ENCODE measurements at regions not wholly inside any gene's neighbourhood (a gene's known extent, or its start where the extent isn't known, plus 50 kb on each side); places are given as distances from the start of the nearest gene placed in this dataset.
"Not testable (repeated sequence)": the region's sequence is repeated elsewhere in the genome, so short reads cannot be mapped to it uniquely, and the experiment has no call there.

DNA sequence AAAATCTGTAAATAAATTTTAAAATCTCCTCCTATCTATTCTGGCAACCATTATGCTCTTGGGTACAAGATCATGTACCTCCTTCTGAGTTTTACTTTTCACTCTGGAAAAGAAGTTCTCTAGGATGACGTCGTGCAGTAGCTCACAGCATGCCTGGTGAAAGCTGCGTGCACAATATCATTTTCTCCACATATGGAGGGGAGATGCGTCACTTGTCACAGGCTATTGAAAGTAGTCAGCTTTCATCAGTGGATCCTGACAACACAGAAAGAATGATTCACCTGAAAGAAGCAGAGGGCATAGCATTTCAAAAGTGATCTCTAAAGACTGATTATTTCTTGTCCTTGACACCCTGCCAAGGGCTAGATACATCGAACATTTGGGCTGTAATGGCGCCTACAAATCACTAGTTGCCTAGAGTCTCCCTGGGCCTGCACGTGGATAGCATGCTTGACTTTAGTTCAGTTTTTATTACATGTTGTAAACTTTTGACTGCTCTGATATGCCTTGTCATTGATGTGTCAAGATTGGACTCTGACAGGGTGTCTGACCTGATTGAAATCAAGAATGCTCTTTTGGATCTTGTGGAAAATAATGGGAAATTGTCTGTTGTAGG is 1365.6 kb downstream of the OLFM4 start:
- DNase-seq (ENCODE audit: low read depth in 2 of 2) = no peak

DNA sequence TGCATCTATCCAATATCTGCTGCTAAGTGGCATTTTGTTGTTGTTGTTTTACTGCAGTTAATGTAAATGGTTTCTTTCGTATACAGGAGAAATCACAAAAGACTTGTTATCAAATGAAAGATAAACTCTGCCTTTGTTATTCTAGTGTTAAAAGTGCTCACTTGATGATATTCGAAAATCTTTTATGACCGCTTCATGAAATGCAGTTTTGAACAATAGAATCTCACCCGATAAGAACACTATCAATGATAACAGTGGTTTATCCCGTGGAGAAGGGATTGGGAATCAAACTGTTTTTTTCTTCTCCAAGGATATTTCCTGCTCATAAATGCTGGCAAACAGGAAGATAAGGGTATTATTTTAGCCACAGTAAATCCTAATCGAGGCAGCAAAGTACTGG is 1366.3 kb downstream of the OLFM4 start:
- no peak for DNase-seq (ENCODE audit: low read depth in 2 of 2)

DNA sequence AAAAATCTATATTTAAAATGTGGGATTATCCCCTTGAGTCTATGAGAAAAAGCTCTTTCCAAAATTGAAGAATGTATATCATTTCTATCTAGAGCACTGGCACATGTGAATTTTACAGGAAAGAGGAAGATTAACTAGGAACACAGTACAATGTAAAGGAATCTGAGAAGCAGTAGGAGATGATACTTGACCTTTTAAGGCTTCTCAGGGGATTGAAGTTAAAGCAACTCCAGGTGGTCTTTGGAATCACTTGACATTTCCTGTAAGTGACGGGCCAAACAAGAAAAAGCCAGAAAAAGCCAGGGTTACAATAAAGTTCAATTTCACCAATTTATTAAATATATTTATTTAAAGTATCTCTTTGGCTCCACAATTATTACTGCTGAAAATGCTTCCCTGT is 1373.9 kb downstream of the OLFM4 start:
- no peak for DNase-seq (ENCODE audit: low read depth in 2 of 2)

DNA sequence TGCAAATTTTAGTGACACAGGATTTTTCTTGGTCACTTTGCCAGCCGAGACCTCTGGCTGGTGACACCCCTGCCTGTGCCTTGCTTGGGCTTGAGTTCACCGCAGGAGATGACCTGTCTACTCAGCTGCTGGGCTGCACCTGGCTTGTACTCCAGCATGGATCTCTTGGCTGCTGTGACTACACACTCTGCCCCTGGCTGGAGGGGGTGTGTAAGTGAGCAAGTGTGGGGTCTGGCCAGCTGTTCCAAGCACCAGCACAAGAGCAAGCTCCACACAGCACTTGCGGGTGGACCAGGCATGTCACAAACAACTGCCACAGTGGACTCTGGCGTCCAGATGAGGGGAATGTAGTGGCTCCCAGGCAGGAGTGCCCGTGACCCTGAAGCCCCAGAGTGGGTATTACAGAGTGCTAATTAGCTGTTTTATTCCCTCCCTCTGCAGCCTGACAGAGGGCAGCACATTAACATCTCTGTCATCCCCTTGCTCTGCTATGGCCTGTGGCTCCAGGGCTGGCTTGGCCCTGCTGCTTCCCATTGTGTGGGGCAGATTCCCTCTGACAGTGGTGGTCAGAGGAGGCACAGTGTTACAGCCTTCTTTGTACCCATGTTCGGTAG is 1387.2 kb downstream of the OLFM4 start:
- DNase-seq (ENCODE audit: low read depth in 2 of 2) = no peak

DNA sequence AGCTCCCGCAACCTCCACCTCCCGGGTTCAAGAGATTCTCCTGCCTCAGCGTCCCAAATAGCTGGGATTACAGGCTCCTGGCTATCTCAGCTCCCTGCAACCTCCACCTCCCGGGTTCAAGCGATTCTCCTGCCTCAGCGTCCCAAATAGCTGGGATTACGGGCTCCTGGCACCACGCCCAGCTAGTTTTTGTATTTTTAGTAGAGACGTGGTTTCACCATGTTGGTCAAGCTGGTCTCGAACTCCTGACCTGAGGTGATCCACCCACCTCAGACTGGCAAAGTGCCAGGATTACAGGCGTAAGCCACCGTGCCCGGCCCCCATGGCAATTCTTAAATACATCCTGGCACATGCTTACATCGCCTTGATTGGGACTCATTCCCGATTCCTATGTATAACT is 1394.3 kb downstream of the OLFM4 start:
- not testable (repeated sequence) for DNase-seq (ENCODE audit: low read depth in 2 of 2)

DNA sequence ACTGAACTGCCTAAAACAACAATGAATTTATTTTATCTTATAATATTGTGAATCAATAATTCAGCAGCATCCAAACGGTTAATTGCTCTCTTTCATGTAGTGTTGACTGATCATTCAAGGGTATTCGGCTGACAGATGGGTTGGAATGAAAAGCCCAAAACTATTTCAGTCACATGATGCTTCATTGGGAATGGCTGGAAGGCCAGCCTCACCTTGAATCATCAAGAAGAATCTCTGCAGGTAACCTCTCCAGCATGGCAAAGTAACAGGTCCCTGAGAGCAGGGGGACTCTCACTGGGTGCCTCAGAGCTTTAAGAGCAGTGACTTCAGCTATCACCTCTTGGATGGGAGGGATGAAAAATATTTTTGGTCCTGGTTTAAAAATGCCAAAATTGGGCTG is 1395.7 kb downstream of the OLFM4 start:
- DNase-seq (ENCODE audit: low read depth in 2 of 2) = no peak

DNA sequence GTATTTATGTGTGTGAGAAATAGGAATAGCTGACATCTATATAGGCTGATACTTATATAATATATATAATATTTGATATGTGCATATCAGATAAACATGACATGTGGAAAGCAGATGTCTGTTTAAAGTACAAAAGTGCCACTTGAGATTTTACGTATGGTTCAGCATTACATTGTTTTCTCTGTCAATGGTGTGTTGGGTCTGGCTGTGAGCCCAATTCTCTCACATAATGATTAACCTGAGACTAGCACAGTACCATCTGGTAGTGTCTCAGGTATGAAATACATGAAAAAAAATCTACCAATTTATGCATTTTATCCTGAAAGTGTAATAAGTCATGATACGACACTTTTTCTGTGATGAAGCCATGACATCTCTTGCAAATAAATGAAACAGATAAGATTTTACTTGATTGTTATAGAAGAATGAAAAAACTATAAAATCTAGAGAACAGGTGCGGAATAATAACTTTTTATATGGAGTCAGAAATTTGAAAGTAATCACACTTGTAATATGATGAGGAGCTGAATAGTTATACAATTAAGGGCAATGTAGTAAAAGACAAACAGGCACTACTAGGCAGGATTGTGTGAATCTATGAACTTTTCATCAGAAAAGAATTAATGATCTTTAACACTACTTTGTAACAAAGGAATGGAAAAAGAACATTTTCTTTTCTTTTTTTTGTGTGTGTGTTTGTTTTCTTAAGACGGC is 1405.0 kb downstream of the OLFM4 start:
- no peak for DNase-seq (ENCODE audit: low read depth in 2 of 2)

DNA sequence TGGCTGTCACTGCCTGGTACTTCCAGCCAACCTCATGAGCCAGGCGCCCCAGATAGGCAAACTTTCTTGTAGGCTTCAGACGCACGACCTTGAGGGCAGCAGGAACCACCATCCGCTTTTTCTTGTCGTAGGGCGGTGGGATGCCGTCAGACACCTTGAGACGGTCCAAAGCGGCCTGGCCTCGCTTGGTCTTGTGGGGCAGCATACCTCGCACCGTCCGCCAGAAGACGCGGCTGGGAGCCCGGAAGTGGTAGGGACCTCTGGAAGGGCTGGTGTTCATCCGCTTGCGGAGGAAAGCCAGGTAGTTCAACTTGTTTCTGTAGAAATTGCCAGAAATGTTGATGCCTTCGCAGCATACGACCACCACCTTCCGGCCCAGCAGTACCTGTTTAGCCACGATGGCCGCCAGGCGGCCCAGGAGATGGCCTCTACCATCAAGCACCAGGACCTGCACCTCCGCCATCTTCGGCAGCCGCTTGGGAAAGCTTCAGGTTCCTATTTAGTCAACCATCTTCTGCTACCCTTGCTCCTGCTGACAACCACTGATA is 1412.3 kb downstream of the OLFM4 start:
- not testable (repeated sequence) for DNase-seq (ENCODE audit: low read depth in 2 of 2)

DNA sequence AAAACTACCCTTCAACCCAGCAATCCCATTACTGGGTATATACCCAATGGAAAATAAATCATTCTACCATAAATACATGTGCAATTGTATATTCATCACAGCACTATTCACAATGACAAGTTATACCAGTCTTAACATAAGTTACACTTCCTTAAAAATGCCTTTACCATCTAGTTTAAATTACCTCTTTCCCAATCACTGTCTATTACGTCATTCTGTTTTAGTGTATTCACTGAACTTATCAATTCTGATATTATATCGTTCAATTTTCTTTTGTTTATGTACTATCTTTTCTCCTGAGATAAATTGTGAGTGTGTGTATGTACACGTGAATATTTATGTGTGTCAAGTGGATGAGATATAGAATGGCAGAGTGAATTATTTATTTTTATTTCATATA is 1416.8 kb downstream of the OLFM4 start:
- no peak for DNase-seq (ENCODE audit: low read depth in 2 of 2)

DNA sequence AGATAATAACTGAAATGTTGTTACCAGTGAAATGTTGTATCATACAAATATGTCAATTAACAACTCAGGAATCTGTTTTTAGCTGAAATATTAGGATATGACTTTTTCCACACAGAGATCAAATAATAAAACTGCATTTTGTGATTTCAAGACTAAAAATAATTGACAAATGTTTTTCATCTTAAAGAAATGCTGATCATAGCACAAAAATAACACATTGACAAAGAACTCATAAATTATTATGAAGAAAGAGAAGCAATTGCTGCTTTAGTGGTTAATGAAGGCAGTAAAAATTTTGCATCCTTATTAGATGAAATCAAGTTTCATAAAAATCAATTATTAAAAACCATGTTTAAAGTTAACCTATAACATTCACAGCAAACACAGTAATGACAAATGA is 1417.3 kb downstream of the OLFM4 start:
- no peak for DNase-seq (ENCODE audit: low read depth in 2 of 2)

DNA sequence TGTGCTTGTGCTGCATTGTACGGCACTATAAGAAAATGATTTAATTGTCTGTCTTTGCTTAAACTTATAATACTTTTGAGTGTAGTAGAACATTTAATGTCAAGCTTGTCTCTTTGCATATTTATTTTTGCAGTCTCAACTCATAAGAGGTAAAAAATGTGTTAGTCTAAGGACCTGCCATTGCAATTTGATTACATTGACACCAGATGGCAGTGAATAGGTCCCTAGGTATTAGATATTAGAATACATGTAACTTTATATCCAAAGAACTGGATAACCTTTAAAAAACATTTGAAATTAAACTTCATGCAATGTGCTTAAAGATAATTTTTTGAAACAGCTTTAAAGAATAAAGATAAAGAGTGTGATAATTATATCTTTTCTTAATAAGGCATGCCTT is 1421.3 kb downstream of the OLFM4 start:
- DNase-seq (ENCODE audit: low read depth in 2 of 2) = no peak

DNA sequence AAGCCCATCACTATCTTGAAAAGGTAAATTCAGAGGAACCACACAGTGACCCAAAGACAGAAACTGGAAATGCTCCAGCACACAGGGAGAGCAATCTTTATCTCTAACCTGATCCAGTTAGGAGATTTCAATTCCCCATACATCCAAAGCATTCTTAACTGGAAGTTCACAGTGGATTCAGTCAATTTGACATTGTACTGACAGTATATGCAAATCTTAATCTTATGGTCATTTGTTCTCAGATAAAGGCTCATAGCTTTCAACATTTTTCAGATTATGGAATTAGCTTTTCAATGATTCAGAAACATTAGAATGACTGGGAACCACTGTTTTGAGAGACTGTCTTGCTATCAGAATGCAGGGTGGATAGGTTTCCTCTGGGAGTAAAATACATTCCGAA is 1455.6 kb downstream of the OLFM4 start:
- no peak for DNase-seq (ENCODE audit: low read depth in 2 of 2)

DNA sequence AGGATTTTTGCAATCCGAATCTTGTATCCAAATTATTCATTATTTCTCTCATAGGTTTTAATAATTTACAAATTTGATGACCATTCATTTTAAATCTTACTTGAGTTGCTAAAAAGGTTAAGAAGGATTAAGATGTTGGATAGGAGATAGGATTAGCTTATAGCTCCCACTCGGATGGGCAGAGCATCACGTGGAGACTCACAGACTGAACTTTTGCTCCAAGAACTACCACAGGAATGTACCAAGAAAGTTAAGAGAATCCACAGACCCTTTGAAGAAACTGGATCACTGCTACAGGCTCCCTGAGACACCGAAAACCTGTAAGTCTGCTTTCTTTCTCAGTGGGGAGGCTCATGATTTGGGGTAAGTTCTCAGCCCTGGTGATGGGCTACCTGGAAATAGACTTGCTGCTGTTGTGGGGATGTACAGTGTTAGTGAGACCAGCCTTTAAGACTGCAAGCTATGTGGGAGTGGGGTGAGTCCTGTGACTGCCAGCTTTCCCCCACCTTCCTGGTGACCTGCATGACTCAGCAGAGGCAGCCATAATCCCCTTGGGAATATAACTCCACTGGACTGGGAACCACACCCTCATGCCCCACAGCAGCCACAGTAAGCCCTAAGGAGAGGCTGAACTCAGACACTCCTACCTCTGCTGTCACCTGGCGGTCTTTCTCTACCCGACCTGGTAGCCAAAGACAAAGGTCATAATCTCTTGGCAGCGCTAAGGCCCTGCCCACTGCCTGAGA is 1458.0 kb downstream of the OLFM4 start:
- no peak for DNase-seq (ENCODE audit: low read depth in 2 of 2)

DNA sequence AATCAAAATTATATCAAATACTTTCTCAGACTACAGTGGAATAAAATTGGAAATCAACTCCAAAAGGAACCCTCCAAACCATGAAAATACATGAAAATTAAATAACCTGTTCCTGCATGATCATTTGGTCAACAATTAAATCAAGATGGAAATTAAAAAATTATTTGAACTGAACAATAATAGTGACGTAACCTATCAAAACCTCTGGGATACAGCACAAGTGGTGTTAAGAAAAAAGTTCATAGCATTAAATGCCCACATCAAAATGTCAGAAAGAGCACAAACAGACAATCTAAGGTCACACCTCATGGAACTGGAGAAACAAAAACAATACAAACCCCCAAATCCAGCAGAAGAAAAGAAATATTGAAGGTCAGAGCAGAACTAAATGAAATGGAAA is 1460.7 kb downstream of the OLFM4 start:
- no peak for DNase-seq (ENCODE audit: low read depth in 2 of 2)

DNA sequence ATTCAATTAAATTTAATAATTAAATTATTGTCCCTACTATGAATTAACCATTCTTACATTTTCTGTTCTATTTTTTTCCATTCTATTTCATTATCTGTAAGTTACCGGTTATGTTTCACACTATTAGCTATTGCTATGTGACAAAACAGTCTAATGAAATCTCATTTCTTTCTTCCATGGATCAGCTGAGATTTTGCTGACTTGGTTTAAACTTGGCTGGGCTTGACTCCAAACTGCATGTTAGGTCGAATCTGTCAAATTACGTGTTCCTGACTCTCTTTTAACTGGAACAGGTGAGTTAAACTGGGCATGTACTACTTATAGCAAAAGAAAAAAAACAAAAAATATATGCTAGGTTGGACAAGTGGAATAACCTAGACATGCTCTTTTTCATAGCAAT is 1464.4 kb downstream of the OLFM4 start:
- DNase-seq (ENCODE audit: low read depth in 2 of 2) = no peak

DNA sequence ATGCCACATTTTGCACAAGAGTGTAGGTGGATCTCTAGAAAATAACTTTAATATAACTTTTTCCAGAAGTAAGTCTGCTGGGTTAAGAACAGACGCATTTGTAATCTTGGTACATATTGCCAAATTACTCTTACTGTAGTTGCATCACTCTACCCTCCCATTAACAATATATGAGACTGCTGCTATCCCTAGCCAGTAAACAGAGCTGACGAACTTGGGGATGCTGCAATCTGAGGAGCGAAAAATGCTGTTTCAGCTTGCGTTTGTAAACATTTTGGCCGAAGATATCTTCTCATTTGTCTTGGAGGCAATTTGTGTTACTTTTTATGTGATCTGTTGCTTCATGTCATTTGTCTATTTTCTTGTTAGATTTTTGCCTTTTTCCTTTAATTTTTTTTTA is 1482.8 kb downstream of the OLFM4 start:
- no peak for DNase-seq (ENCODE audit: low read depth in 2 of 2)

DNA sequence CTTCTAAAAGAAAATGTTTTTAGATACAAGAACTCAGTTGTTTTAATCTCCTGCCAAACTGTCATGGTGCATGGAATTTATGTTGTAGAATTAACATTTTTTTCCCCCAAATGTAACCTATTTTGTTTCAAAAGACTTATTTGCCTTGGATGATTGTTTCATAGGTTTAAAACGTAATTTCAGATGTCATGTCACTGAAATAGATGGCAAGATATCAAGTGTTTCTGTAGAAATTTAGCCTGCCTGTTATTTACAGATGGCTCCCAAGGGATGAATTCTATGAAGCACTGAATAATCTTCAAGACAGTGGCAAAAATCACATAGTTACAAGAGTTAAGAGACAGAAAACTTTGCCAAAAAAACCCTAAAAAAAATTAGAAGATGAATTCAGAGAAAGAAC is 1484.6 kb downstream of the OLFM4 start:
- DNase-seq (ENCODE audit: low read depth in 2 of 2) = no peak

DNA sequence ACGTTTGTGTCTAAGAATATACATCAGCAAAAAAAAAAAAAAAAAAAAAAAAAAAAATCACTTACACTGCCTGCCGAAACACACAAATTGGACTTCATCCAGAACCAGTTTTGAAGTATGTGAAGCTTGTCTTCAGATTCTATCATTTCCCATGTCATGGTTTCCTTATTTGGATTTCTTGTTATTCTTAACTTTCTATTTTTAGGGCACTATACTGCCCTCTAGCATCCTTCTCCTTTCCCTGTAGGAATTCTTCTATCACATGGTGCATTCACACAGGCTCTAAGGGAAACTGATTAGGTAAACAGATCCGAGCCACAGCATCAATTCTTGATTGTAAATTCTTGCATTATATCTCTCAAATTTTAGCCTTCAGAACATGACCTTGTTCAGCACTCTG is 1507.5 kb downstream of the OLFM4 start:
- no peak for DNase-seq (ENCODE audit: low read depth in 2 of 2)

DNA sequence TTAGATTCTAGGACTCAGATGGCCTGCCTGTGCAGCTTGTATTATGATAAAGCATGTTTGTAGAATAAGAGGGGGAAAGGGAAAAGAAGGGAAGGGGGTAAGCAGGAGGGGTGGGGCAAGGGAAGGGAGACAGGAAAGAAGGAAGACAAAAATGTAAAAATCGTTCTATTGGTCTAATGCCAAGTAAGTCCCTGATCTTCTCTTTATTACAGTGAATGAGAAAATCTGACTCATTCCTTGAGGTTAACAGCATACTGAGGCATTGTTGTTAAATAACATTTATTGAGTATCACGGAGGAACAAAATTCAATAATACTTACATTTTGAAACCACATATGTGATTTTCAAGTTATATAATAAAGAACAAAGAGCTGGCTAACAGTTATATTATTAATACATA is 1534.7 kb downstream of the OLFM4 start:
- DNase-seq (ENCODE audit: low read depth in 2 of 2) = no peak

DNA sequence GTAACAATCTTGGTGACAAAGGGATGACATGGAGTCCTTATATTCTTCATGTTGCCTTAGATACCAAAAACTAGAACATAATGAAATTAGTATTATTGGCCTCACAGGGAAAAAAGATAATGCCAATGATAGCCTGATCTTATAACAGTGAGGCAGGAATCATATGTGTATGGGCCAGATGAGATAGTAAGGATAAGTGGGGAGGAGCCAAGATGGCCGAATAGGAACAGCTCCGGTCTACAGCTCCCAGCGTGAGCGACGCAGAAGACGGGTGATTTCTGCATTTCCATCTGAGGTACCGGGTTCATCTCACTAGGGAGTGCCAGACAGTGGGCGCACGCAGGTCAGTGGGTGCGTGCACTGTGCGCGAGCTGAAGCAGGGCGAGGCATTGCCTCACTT is 1543.4 kb downstream of the OLFM4 start:
- not testable (repeated sequence) for DNase-seq (ENCODE audit: low read depth in 2 of 2)

DNA sequence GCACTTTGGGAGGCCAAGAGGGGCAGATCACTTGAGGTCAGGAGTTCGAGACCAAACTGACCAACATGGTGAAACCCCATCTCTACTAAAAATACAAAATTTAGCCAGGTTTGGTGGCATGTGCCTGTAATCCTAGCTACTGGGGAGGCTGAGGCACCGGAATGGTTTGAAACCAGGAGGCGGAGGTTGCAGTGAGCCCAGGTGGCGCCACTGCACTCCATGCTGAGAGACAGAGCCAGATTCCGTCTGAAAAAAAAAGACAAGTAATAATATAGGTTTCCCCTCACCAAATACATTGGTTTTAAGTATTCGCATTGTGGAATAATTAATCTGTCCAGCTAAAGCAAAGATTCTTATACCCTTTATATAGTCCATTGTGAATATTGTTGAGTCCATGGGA is 1544.6 kb downstream of the OLFM4 start:
- no peak for DNase-seq (ENCODE audit: low read depth in 2 of 2)

DNA sequence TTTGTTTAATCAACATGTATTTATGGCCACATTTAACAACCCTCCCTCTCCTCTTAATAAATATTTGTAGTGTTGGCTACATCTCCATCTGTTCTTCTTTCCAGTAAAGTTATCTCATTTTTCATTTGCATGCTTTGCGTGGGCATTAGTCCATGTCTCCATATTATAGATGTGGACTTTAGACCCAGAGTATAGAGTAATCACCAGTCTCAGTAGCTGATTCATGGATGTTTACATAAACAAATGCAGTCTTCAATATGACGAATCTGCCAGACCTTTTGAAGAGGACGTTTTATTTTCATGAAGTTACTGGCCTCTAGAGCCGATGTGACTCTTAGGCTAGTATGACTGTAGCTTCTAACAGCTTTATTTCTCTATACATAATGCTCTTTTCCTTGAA is 1546.2 kb downstream of the OLFM4 start:
- DNase-seq (ENCODE audit: low read depth in 2 of 2) = no peak
